Liver (tissue), 3 donors: ENCODE measurements at regions not wholly inside any gene's neighbourhood (a gene's known extent, or its start where the extent isn't known, plus 50 kb on each side); places are given as distances from the start of the nearest gene placed in this dataset.

ENCODE experiments used
- ATF3 ChIP-seq: IDR thresholded peaks from 2 replicates; pipeline ENCODE4 v1.6.1; 2016; ENCODE audit warnings: antibody characterized with exemption
- CTCF ChIP-seq: fragments of 150-350 bp; IDR thresholded peaks from 2 replicates; pipeline ENCODE4 v1.5.1; 2017; ENCODE audit warnings: improper control_type of control experiment, low read depth, low read length; ENCODE audit not compliant: missing input control
- GABPA ChIP-seq, 2 donors: IDR thresholded peaks in 1 of 2; conservative IDR thresholded peaks in 1 of 2; 2 replicates each; pipeline ENCODE4 v1.6.1; 2016; ENCODE audit warnings: antibody characterized with exemption in 2 of 2, mild to moderate bottlenecking in 1 of 2, moderate library complexity in 1 of 2
- RAD21 ChIP-seq, 2 donors: IDR thresholded peaks; 2 replicates each; pipeline ENCODE4 v1.6.1; 2016; ENCODE audit warnings: antibody characterized with exemption in 2 of 2, mild to moderate bottlenecking in 2 of 2
- REST ChIP-seq: IDR thresholded peaks from 2 replicates; pipeline ENCODE4 v1.6.1; 2016; ENCODE audit warnings: antibody characterized with exemption, mild to moderate bottlenecking
- RXRA ChIP-seq, 2 donors: IDR thresholded peaks; 2 replicates each; pipeline ENCODE4 v1.6.1; 2017 to 2018; ENCODE audit warnings: antibody characterized with exemption in 2 of 2, mild to moderate bottlenecking in 1 of 2
- TAF1 ChIP-seq: conservative IDR thresholded peaks from 2 replicates; pipeline ENCODE4 v1.6.1; 2016; ENCODE audit warnings: antibody characterized with exemption, mild to moderate bottlenecking
- YY1 ChIP-seq: IDR thresholded peaks from 2 replicates; pipeline ENCODE4 v1.6.1; 2016; ENCODE audit warnings: antibody characterized with exemption, mild to moderate bottlenecking
- TF ChIP-seq, protein P1 (sequence below): IDR thresholded peaks from 2 replicates; pipeline ENCODE4 v1.6.1; 2016; ENCODE audit warnings: antibody characterized with exemption
- donor health status: healthy.
- donor health status: healthy.

DNA sequence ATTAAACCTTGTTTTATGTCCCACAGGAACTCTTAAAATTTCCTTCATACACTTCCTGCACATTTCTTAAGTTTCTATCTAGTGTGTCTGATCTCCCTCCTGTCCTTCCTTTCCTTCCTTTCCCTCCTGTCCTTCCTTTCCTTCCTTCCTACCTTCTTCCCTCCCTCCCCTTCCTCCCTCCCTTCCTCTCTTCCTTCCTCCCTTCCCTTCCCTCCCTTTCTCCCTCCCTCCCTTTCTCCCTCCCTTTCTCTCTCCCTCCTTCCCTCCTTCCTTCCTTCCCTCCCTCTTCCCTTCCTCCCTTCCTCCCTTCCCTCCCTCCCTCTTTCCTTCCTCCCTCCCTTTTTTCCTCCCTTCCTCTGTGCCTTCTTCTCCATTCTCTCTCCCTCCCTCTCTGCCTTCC lies 414.9 kb downstream of the ENC1 start:
- TF ChIP-seq CTCF: no peak
- TF ChIP-seq, protein P1, sequence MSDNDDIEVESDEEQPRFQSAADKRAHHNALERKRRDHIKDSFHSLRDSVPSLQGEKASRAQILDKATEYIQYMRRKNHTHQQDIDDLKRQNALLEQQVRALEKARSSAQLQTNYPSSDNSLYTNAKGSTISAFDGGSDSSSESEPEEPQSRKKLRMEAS: no peak
- TF ChIP-seq ATF3: no peak
- no peak for TF ChIP-seq GABPA (IDR thresholded peaks at IDR 0.05 in 1 of 2, conservative IDR thresholded peaks at IDR 0.05 in 1 of 2)
- TF ChIP-seq TAF1: no peak
- TF ChIP-seq YY1: no peak
- TF ChIP-seq RAD21 (IDR thresholded peaks at IDR 0.05): no peak
- TF ChIP-seq RXRA (IDR thresholded peaks at IDR 0.05): no peak
- no peak for TF ChIP-seq REST
